ENCODE measurements at regions not wholly inside any gene's neighbourhood (a gene's known extent, or its start where the extent isn't known, plus 50 kb on each side); places are given as distances from the start of the nearest gene placed in this dataset.

GRCh38 chr17:65441053-65441605 lies 120.3 kb downstream of the AXIN2 start:
- Histone ChIP-seq H3K27ac (ENCODE audit: low read depth in 1 of 2, low read length in 2 of 2) (no peak overlapping the region), H3K27me3 (ENCODE audit: control insufficient read depth in 1 of 2, insufficient read depth in 2 of 2, low read length in 2 of 2) (peaks cover 7 to 10% of the 10 kb centered on the region in 2 experiments), H3K9me3 (ENCODE audit: control insufficient read depth in 1 of 2, insufficient read depth in 1 of 2, low read length in 2 of 2) (no peaks in the 10 kb centered on the region), H3K36me3 (ENCODE audit: insufficient read depth, low read length) (no peaks in the 10 kb centered on the region), H3K4me1 (ENCODE audit: insufficient read depth, low read length) (no peaks in the 10 kb centered on the region), H3K4me3 (ENCODE audit: low read length) (no peak overlapping the region)
- ChIA-PET CTCF (no interaction called here), POLR2A (interaction anchor here (0.9 kb wide), 1 partner anchor 11 kb away, joined by 3 read pairs; no protein-coding TSS in a partner anchor)
- Mint-ChIP-seq H3K27me3 (peaks cover 25% of the 10 kb centered on the region), H3K27ac (no peak overlapping the region), H3K9me3 (no peaks in the 10 kb centered on the region), H3K36me3 (ENCODE audit: low read depth) (no peaks in the 10 kb centered on the region), H3K4me1 (ENCODE audit: low read depth) (no peaks in the 10 kb centered on the region), H3K4me3 (no peak overlapping the region)
- no peak for ATAC-seq (ENCODE audit: poor library complexity)
- intact Hi-C loops (cut with DNase I, micrococcal nuclease): no loop called here
- no peak for DNase-seq
- TF ChIP-seq, protein P1, sequence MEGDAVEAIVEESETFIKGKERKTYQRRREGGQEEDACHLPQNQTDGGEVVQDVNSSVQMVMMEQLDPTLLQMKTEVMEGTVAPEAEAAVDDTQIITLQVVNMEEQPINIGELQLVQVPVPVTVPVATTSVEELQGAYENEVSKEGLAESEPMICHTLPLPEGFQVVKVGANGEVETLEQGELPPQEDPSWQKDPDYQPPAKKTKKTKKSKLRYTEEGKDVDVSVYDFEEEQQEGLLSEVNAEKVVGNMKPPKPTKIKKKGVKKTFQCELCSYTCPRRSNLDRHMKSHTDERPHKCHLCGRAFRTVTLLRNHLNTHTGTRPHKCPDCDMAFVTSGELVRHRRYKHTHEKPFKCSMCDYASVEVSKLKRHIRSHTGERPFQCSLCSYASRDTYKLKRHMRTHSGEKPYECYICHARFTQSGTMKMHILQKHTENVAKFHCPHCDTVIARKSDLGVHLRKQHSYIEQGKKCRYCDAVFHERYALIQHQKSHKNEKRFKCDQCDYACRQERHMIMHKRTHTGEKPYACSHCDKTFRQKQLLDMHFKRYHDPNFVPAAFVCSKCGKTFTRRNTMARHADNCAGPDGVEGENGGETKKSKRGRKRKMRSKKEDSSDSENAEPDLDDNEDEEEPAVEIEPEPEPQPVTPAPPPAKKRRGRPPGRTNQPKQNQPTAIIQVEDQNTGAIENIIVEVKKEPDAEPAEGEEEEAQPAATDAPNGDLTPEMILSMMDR (IDR thresholded peaks at IDR 0.05): no peak

GRCh38 chr17:65438708-65439294 lies 122.6 kb downstream of the AXIN2 start:
- Histone ChIP-seq H3K9me3 (ENCODE audit: control insufficient read depth in 1 of 2, insufficient read depth in 1 of 2, low read length in 2 of 2) (no peaks in the 10 kb centered on the region), H3K27me3 (ENCODE audit: control insufficient read depth in 1 of 2, insufficient read depth in 2 of 2, low read length in 2 of 2) (peaks cover 7 to 10% of the 10 kb centered on the region in 2 experiments), H3K36me3 (ENCODE audit: insufficient read depth, low read length) (no peaks in the 10 kb centered on the region), H3K4me1 (ENCODE audit: insufficient read depth, low read length) (peaks cover 5% of the 10 kb centered on the region), H3K4me3 (ENCODE audit: low read length) (no peak overlapping the region), H3K27ac (ENCODE audit: low read depth in 1 of 2, low read length in 2 of 2) (no peak overlapping the region)
- DNase-seq (no peak), ATAC-seq (ENCODE audit: poor library complexity) (no peak)
- H3K9me3 Mint-ChIP-seq: no peaks in the 10 kb centered on the region
- no peaks in the 10 kb centered on the region for H3K36me3 Mint-ChIP-seq (ENCODE audit: low read depth)
- ChIA-PET CTCF (no interaction called here), POLR2A (no interaction called here)
- intact Hi-C loops (cut with DNase I, micrococcal nuclease): no loop called here
- TF ChIP-seq, protein P1 (IDR thresholded peaks at IDR 0.05): no peak
- peaks cover 24% of the 10 kb centered on the region for H3K27me3 Mint-ChIP-seq
- no peak overlapping the region for H3K27ac Mint-ChIP-seq
- peaks cover 8% of the 10 kb centered on the region for H3K4me1 Mint-ChIP-seq (ENCODE audit: low read depth)
- no peak overlapping the region for H3K4me3 Mint-ChIP-seq

DNA sequence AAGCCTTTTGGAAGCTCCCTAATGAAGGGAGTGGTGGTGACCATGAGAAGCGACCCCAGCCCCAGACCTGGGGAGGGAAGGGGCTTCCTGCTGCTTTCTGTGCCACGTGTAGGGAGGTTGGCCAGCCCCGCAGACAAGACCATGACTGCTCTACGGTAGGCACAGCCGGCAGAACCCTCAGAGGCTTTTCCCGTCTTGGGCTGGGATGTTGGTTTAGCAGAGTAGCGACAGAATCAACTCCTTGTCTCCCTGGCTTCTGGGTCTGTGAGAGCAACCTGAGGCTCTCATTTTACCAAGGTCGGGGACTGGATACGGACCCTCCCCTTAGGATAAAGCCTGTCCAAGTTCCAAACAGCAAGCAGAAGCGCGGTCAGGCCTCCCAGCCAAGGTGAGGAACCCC lies 123.3 kb downstream of the AXIN2 start:
- no peak overlapping the region for H3K27ac Mint-ChIP-seq
- H3K4me3 Mint-ChIP-seq: no peak overlapping the region
- POLR2A ChIA-PET: no interaction called here
- Histone ChIP-seq H3K27me3 (ENCODE audit: control insufficient read depth in 1 of 2, insufficient read depth in 2 of 2, low read length in 2 of 2) (peaks cover 7 to 10% of the 10 kb centered on the region in 2 experiments), H3K4me3 (ENCODE audit: low read length) (no peak overlapping the region), H3K27ac (ENCODE audit: low read depth in 1 of 2, low read length in 2 of 2) (no peak overlapping the region), H3K36me3 (ENCODE audit: insufficient read depth, low read length) (no peaks in the 10 kb centered on the region), H3K4me1 (ENCODE audit: insufficient read depth, low read length) (peaks cover 11% of the 10 kb centered on the region), H3K9me3 (ENCODE audit: control insufficient read depth in 1 of 2, insufficient read depth in 1 of 2, low read length in 2 of 2) (no peaks in the 10 kb centered on the region)
- CTCF ChIA-PET: no interaction called here
- peaks cover 14% of the 10 kb centered on the region for H3K4me1 Mint-ChIP-seq (ENCODE audit: low read depth)
- no peaks in the 10 kb centered on the region for H3K9me3 Mint-ChIP-seq
- intact Hi-C loops (cut with DNase I, micrococcal nuclease): no loop called here
- no peak for DNase-seq
- no peak for ATAC-seq (ENCODE audit: poor library complexity)
- TF ChIP-seq, protein P1 (IDR thresholded peaks at IDR 0.05): no peak
- peaks cover 24% of the 10 kb centered on the region for H3K27me3 Mint-ChIP-seq
- H3K36me3 Mint-ChIP-seq (ENCODE audit: low read depth): no peaks in the 10 kb centered on the region
